Loucy (cell line): ENCODE measurements at regions not wholly inside any gene's neighbourhood (a gene's known extent, or its start where the extent isn't known, plus 50 kb on each side); places are given as distances from the start of the nearest gene placed in this dataset.

Source experiments
- CTCF ChIP-seq: fragments of 200-600 bp; sonication (generic); conservative IDR thresholded peaks from 2 replicates; pipeline ENCODE4 v1.5.1; 2014; ENCODE audit warnings: mild to moderate bottlenecking, antibody characterized with exemption, low read length
- EZH2phosphoT487 ChIP-seq: fragments of 200-600 bp; IDR thresholded peaks from 2 replicates; pipeline ENCODE4 v1.6.1; 2018; ENCODE audit warnings: antibody characterized with exemption, mild to moderate bottlenecking, moderate library complexity, borderline replicate concordance

DNA sequence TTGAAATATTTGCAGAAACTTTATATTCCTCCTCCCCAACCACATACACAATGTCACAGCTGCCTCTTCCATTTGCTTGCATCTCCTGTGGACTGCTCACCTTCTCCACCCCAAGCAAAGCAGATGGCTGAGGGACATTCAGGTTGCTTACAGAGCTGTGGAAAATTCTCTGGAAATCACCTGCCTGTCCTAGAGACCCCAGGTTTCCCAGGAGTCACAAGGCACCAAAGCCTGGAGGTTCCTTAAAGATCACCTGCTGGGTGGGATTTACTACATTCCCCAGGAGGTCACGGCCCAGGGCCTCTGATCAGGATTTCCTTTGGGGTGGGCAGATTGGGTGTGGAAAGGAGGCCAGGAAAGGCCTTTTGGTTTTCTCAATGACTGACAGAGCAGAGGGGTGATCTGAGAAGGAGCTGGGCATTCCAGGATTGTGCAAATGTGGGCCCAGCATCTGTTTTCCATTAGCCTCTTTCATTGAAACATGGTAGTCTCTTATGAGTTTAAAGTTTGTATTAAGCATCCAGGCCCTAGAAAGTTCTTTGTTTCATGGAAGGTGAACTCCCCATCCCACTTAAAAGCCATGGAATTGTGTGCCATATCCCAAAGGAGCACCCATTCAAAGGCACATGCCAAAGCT is 410.7 kb upstream of the TNP1 start:
- TF ChIP-seq CTCF: no peak
- TF ChIP-seq EZH2phosphoT487: no peak
